ENCODE measurements at regions not wholly inside any gene's neighbourhood (a gene's known extent, or its start where the extent isn't known, plus 50 kb on each side); places are given as distances from the start of the nearest gene placed in this dataset.

DNA sequence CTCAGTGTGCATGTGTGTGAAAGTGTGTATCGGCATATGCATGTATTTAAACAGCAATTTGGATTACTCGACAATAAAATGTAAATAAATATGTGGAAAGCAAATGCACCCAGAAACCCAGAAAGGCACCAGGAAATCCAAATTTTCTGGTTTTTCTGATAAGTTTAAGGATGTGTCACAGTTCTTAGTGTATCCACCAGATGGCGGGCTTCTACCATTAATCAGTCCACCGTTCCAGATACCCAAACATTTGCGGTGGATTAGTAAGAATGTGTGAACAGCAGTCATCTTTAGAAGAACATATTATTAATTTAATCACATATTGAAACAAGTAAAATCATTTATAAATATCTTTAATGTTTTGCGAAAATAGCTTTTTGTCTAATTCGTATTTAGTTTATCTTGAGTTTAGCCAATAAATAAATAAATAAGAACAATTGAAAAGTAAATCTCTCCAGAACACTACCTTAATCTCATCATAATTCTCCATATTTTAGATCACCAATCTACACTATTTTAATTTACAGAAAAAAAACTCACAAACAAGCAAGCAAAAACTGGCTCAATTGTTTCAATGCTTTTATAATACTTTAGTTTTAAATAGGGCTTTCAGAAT is 298.9 kb downstream of the DSEL start:
- TF ChIP-seq, protein P1, sequence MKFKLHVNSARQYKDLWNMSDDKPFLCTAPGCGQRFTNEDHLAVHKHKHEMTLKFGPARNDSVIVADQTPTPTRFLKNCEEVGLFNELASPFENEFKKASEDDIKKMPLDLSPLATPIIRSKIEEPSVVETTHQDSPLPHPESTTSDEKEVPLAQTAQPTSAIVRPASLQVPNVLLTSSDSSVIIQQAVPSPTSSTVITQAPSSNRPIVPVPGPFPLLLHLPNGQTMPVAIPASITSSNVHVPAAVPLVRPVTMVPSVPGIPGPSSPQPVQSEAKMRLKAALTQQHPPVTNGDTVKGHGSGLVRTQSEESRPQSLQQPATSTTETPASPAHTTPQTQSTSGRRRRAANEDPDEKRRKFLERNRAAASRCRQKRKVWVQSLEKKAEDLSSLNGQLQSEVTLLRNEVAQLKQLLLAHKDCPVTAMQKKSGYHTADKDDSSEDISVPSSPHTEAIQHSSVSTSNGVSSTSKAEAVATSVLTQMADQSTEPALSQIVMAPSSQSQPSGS (tag by site-specific recombination; IDR thresholded peaks at IDR 0.05; ENCODE audit: low read depth): no peak
- TF ChIP-seq, protein P2, sequence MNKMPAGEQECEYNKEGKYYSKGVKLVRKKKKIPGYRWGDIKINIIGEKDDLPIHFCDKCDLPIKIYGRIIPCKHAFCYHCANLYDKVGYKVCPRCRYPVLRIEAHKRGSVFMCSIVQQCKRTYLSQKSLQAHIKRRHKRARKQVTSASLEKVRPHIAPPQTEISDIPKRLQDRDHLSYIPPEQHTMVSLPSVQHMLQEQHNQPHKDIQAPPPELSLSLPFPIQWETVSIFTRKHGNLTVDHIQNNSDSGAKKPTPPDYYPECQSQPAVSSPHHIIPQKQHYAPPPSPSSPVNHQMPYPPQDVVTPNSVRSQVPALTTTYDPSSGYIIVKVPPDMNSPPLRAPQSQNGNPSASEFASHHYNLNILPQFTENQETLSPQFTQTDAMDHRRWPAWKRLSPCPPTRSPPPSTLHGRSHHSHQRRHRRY (tag by site-specific recombination; IDR thresholded peaks at IDR 0.05): no peak
- TF ChIP-seq, protein P3, sequence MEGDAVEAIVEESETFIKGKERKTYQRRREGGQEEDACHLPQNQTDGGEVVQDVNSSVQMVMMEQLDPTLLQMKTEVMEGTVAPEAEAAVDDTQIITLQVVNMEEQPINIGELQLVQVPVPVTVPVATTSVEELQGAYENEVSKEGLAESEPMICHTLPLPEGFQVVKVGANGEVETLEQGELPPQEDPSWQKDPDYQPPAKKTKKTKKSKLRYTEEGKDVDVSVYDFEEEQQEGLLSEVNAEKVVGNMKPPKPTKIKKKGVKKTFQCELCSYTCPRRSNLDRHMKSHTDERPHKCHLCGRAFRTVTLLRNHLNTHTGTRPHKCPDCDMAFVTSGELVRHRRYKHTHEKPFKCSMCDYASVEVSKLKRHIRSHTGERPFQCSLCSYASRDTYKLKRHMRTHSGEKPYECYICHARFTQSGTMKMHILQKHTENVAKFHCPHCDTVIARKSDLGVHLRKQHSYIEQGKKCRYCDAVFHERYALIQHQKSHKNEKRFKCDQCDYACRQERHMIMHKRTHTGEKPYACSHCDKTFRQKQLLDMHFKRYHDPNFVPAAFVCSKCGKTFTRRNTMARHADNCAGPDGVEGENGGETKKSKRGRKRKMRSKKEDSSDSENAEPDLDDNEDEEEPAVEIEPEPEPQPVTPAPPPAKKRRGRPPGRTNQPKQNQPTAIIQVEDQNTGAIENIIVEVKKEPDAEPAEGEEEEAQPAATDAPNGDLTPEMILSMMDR (tag by site-specific recombination; IDR thresholded peaks at IDR 0.05): no peak
- TF ChIP-seq ZFP41 (tag by site-specific recombination; IDR thresholded peaks at IDR 0.05; ENCODE audit: borderline replicate concordance): no peak
- TF ChIP-seq ZIC2 (tag by site-specific recombination; IDR thresholded peaks at IDR 0.05): no peak
- TF ChIP-seq BCL11B (tag by site-specific recombination; IDR thresholded peaks at IDR 0.05; ENCODE audit: low read depth): no peak
